Panc1 (cell line): ENCODE measurements at regions not wholly inside any gene's neighbourhood (a gene's known extent, or its start where the extent isn't known, plus 50 kb on each side); places are given as distances from the start of the nearest gene placed in this dataset.

ENCODE experiments used
- CTCF ChIP-seq: fragments of 450-650 bp; IDR thresholded peaks from 2 replicates; pipeline ENCODE4 v1.5.1; 2017; ENCODE audit warnings: mild to moderate bottlenecking
- POLR2AphosphoS5 ChIP-seq: IDR thresholded peaks from 2 replicates; pipeline ENCODE4 v1.6.1; 2012; ENCODE audit warnings: mild to moderate bottlenecking, low read depth, low read length, moderate library complexity
- REST ChIP-seq, 2 experiments: IDR thresholded peaks; 2 replicates each; pipeline ENCODE4 v1.6.1; 2011 to 2012; ENCODE audit warnings: low read depth in 2 of 2, control low read depth in 1 of 2, low read length in 1 of 2, mild to moderate bottlenecking in 1 of 2, moderate library complexity in 1 of 2; ENCODE audit not compliant: insufficient read depth in 1 of 2
- SIN3A ChIP-seq: IDR thresholded peaks from 2 replicates; pipeline ENCODE4 v1.6.1; 2012; ENCODE audit warnings: low read depth, mild to moderate bottlenecking, low read length, moderate library complexity, borderline replicate concordance; ENCODE audit not compliant: insufficient read depth
- TCF7L2 ChIP-seq: IDR thresholded peaks from 2 replicates; pipeline ENCODE4 v1.6.1; 2011; ENCODE audit warnings: mild to moderate bottlenecking, low read depth, low read length, inconsistent platforms

GRCh38 chr4:10960389-10960788 is 275.8 kb upstream of the CLNK start:
- TF ChIP-seq TCF7L2 = no peak
- no peak for TF ChIP-seq CTCF
- no peak for TF ChIP-seq REST (IDR thresholded peaks at IDR 0.05; ENCODE audit: insufficient read depth in 1 of 2, low read depth in 2 of 2, low read length in 1 of 2)
- no peak for TF ChIP-seq POLR2AphosphoS5
- no peak for TF ChIP-seq SIN3A
